ENCODE measurements at regions not wholly inside any gene's neighbourhood (a gene's known extent, or its start where the extent isn't known, plus 50 kb on each side); places are given as distances from the start of the nearest gene placed in this dataset.
"Not testable (repeated sequence)": the region's sequence is repeated elsewhere in the genome, so short reads cannot be mapped to it uniquely, and the experiment has no call there.

DNA sequence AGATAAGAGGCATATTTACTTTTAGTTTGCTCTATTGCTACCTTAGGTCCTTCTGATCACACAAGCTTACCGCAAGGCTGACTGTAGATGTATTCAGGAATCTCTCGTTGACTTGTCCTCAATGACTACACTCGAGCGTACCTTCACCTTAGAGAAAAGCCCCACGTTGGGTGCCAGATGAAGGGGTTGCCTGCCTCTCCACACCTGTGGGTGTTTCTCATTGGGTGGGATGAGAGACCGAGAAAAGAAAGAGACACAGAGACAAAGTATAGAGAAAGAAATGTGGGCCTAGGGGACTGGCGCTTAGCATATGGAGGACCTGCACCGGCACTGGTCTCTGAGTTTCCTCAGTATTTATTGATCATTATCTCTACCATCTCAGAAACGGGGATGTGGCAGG is 51.8 kb downstream of the ASCL4 start:
- DNase-seq = no peak

DNA sequence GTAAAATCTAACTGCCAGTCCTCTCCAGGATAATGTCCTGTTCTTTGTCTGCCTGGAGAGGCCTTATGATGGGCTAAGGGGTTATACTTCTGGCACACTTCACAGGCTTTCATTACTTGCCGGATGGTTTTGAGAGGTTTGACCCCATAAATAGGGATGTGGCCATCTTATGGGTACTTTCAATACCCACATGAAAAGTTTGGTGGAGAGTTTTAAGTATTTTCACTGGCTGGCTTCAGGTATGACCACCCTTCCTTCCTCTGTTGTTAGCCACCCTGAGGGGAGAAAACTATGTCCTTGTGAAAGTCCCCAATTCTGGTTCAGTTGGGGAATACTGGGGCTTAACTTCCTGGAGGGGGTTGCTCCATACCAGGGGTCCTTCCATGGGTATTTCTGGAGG is 54.8 kb downstream of the ASCL4 start:
- no peak for DNase-seq

DNA sequence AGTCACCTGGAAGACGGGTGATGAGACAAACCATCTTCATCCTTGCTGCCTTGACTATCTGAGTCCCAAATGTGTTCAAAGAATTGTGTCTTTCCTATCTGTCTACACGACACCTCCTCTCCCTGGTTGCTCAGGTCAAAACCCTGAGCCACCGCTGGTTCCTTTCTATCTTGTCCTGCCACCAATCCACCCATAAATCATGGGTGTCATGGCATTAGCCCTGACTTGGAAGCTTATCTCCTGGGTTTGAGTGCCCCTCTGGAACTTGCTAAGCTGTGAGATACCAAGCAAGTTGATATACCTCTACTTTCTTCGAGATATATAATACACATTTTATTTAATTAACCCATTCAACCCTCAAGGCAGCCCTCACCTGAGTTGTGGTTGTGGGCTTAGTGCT is 57.9 kb downstream of the ASCL4 start:
- no peak for DNase-seq

DNA sequence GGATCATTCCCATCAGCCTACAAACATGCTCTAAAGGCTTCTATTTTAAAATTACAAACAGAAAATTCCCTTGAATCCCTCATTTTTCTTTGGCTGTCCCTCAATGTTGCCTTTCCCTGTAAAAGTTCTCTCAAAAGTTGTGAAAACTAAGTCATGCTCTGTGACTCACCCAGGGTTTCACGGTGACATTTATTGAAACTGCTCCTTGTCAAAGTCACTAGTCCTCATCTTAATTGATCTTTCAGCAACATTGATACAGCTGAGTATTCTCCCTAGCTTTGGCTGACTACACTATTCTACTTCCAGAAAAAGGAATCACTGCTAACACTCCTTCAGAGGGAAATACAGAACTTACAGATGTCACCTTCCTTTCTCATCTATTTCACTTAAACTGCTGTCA is 65.7 kb downstream of the ASCL4 start:
- no peak for DNase-seq

DNA sequence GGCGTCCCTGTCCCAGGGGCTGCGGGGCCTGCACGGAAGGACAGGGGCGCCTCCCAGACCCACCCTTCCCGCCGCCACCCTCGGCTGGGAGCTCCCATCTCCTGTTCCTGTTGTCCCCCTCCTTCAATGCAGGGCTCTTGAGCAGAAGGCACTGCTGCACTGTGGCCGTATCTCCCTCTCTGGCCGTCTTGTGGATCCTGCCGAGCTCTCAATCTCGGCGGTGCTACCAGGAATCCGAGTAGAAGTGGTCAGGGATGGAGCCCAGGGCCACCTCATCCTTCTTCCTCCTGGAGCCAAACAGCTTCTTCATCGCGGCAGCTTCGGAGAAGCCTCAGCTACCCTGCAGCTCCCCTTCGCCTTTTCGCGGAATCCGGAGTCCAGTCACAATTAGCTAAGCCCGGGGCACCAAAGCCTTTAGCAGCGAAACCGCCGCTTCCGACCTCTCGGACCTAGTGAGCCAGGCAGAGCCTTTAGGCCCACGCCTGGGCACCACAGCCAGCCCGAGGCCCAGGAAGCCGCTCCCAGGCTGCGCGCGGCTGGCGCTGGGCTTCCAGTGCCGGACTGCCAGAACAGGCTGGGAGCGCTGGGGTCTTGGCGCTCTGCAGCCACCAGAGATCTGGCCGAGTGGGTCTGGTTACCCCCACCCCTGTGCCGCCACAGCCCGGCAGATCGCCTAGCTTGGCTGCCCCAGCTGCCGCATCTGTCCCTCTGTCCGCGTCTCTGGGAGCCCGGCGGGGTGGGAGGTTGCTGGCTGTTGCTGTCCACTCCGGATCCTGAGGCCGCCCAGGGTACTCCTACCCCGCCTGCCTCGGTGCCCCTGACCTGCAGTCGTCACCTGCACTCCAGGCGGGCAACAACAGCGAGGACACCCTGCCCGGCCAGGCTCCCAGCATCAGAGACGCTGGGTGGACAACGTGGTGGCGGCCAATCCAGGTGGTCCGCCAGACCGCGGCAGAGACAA is 69.1 kb downstream of the ASCL4 start:
- DNase-seq = peak; percentile 5 to 44 (median 16)

DNA sequence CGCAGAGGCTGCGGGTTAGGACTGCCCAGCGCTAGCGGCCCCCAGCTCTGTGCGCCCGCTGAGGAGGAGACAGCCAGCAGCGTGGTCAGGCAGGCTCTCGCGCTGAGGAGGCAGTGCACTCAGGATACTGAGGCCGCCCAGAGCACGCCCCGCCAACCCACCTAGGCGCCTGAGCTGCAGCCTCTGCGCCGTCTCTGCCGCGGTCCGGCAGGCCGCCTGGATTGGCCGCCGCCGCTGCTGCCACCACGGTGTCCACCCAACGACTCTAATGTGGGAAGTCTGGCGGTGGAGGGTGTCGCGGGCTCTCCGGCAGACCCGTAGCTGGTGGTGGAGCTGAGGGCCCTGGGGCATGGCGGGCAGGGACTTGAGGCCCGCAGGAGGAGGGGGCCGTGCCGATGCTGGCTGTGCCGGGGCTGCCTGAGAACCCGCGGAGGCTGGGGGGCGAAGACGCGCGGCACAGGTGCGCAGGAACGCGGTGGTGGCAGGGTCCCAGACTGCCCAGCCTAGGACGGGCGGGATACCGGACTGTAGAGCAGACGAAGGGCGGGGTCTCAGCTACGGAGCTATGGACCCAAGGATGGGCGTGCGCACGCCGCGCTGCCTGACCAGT is 69.9 kb downstream of the ASCL4 start:
- DNase-seq = peak in 2 of 4 experiments; percentile 30 to 36

DNA sequence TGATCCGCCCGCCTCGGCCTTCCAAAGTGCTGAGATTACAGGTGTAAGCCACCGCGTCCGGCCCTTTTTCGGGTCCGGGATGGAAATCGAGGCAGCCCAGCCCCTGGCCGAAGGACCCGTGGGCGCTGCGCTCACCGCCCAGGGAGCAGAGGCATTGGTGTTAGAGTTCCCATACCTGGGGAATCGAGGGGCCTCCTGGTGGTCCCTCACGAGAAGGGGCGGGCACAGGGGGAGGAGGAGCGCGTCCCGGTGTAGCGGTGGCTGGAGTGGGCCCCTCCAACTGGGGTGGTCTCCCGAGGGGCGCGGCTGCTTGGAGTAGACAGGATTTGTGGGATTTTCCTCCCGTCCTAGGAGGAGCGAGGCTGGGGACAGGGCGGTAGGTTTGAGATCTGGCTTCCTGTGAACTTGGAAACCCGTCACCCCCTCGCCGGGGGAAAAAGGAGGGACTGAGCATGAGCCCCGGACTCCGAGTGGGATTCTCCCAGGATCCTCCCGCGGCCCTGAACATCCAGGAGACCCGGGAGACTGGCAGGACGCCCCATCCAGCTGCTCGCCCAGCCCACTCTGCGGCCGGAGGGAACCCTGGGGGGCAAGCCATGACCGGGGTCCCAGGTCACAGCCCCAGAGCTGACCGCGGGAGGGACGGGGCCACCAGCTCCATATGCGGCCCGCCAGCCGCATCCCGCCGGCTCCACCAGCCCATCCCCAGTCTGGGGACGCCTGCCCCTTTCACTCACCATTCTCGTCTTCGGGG is 70.9 kb downstream of the ASCL4 start:
- DNase-seq = no peak

DNA sequence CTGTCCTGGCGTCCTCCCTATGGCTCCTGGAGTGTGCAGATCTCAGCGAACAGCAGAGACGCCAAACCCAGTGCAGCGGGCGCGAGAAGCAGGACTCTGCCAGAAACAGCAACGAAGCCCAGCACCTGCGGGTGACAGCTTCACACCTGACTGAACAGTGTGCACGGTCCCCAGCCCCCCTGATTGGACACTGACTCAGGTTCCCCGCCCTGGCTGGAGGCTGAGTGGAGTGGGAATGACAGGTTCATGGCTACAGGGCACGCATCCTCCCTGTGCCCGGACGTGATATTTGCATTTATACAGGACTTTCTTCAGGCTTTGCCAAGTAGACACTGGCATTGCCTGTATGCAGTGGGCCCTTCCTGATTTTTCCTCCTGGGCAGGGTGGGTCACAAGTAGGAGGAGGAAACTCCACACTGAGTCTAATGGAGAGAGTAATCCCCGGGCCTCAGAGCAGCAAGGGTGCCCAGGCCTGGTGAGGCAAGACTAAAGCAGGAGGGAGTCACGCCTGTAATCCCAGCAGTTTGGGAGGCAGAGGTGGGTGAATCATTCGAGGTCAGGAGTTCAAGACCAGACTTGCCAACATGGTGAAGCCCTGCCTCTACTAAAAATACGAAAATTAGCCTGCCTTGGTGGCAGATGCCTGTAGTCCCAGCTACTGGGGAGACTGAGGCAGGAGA is 71.6 kb downstream of the ASCL4 start:
- no peak for DNase-seq

DNA sequence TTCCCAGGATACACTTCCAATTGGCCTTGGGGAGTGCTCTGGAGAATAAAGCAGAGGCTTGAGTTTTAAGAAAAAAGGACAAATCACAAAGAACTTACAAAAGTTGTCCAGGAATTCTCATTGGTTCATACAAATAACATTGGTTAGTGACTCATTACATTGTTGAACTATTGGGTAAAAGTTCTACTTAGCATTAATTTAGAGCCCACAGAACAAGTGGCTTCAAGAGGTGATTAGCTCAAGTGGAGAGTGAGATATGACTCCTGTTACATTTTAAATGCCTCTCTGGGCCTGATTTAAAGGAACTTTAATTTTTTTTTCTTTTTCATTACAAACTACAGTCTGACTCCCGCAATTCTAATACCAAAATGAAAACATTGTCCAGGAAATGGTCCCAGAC is 72.9 kb downstream of the ASCL4 start:
- no peak for DNase-seq

DNA sequence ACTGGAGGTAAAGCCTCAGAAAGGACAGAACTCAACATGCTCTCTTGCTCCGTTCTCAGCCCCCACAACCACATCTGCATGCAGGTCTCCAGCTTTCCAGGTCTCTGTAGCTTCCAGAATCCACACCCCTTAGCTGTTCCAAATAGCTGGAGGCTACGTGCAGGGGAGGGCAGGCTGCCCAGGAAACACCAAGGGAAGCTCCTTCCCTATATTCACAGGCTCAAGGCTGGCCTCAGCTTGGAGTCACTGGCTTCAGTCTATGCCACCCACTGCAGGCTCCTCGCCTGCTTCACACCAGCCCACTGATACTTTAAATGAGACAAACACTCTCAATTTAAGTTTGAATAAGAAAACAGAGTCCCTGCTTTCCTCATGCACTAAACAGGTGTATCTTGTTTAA is 73.3 kb downstream of the ASCL4 start:
- peak in 3 of 4 experiments; percentile 18 to 49 (median 48) for DNase-seq

DNA sequence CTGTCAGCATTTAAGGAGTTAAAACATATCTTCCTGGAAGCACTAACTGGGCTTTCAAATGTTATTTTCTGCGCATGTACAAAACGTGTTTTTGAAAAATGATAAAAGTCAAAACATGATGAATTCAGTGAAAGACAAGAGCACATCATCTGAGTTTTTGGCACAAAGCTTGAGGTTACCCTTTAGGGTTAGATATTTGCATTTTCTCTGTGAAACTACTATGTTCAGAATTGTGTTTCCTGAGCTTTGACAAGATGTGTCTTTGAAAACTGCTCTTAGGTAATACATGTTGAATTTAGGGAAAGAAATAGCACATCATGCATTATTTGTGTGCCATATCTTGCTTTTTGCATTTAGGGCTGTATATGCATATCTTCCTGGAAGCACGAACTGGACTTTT is 79.0 kb downstream of the ASCL4 start:
- no peak for DNase-seq

DNA sequence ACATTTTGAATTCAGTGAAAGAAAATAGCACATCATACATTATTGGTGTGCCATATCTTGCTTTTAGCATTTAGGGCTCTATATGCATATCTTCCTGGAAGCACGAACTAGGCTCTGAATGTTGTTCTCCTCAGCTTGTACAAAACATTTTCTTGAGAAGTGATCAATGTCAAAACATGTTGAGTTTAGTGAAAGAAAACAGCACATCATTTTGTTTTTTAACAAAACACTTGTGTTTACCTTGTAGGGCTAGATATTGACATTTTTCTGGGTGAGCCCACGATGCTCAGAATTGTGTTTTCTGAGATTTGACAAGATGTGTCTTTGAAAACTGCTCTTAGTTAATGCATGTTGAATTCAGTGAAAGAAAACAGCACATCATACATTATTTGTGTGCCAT is 81.0 kb downstream of the ASCL4 start:
- no peak for DNase-seq

DNA sequence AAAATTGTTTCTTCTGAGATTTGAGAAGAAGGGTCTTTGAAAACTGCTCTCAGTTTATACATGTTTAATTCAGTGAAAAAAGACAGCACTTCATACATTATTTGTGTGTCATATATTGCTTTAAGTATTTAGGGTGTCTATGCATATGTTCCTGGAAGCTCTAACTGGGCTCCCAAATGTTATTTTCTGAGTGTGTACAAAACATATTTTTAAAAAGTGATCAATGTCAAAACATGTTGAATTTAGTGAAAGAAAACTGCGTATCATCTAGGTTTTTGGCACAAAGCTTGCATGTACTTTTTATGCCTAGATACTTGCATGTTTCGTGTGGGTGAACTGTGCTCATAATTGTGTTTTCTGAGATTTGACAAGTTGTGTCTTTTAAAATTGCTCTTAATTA is 81.6 kb downstream of the ASCL4 start:
- DNase-seq = no peak

DNA sequence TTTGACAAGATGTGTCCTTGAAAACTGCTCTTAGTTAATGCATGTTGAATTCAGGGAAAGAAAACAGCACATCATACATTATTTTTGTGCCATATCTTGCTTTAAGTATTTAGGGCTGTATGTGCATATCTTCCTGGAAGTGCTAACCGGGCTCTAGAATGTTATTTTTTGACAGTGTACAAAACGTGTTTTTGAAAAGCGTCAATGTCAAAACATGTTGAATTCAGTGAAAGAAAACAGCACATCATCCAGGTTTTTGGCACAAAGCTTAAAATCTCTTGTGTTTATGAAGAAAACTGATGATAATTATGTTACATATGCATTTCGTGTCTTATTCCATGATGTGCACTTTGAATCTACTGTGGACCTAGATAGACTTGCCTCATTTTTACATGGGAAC is 82.7 kb downstream of the ASCL4 start:
- no peak for DNase-seq

DNA sequence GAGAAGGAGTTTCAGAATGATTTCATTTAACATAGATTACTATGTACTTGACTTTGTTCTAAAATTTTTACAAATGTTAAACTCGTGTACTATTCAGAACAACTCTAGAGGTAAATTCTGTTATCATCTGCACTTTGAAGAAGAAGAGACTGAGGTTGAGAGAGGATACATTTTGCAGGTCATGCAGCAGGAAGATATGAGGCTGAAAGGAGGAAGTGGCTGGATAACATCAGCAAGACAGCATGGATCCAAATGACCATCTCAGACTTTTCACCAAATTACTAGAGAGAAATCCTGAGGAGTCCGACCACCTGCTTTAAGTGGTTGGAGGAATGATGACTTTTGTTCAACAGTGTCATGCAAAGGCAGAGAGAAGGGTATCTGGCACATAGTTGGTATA is 84.9 kb downstream of the ASCL4 start:
- no peak for DNase-seq

DNA sequence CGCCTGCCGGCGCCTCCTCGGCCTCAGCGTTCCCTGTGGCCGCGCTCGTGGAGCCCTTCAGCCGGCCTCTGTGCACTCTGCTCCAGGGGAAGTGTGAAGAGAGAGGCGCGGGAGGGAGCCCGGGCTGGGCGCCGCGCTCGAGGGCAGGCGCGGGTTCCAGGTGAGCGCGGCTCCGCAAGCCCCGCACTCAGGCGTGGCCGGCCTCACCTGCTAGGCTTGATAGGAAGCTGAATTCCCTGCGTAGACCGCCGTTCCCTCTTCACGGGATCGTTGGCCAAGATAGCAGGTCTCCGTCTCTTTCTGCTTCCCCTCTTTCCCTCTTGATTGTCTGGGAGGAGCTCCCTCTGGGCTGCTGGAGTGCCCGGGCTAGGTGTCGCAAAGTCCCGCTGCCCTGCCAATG is 89.7 kb downstream of the ASCL4 start:
- peak in 3 of 4 experiments; percentile 26 to 49 (median 41) for DNase-seq

DNA sequence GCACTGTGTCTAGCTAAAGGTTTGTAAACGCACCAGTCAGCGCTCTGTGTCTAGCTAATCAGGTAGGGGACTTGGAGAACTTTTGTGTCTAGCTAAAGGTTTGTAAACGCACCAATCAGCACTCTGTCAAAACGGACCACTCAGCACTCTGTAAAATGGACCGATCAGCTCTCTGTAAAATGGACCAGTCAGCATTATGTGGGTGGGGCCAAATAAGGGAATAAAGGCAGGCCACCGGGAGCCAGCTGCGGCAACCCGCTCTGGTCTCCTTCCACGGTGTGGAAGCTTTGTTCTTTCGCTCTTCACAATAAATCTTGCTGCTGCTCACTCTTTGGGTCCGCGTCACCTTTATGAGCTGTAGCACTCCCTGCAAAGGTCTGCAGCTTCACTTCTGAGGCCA is 90.2 kb downstream of the ASCL4 start:
- DNase-seq = not testable (repeated sequence)

DNA sequence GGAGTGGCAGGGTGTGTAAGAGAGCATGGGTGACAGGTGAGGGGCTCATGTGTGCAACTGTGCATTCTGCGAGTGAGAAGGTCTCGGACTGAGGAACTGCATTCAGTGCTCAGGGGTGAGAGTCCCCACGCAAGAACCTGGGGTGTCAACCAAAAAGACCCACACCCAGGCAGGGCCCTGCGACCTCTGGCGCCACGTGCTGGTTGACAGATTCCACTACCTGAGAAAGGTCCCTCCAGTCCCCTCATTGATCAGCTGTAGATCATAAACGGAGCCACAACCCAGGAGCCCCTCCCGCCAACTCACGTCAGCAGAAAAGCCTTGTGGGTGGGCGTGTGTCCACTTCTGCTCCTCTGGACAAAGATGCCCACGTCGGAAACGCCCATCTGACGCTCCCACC is 98.7 kb downstream of the ASCL4 start:
- DNase-seq = no peak

DNA sequence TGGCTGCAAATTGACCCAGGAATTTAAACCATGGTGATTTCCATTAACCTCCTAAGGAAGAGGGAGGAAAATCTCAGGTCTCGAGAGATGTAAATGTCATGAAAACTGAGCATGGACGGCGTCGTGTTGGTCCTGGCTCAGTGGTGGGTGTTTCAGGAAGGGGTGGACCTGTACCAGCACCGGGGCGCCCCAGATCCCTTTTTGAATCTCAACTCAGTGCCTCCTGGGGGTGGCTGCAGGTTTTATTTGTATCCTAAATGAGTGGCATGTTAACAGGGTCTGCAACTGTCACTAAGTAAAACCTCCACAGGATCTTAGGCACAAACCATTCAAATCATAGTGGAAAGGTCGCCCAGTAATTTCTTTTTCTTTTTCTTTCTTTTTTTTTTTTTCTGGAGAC is 101.3 kb downstream of the ASCL4 start:
- DNase-seq = peak in 2 of 4 experiments; percentile 36 to 43

DNA sequence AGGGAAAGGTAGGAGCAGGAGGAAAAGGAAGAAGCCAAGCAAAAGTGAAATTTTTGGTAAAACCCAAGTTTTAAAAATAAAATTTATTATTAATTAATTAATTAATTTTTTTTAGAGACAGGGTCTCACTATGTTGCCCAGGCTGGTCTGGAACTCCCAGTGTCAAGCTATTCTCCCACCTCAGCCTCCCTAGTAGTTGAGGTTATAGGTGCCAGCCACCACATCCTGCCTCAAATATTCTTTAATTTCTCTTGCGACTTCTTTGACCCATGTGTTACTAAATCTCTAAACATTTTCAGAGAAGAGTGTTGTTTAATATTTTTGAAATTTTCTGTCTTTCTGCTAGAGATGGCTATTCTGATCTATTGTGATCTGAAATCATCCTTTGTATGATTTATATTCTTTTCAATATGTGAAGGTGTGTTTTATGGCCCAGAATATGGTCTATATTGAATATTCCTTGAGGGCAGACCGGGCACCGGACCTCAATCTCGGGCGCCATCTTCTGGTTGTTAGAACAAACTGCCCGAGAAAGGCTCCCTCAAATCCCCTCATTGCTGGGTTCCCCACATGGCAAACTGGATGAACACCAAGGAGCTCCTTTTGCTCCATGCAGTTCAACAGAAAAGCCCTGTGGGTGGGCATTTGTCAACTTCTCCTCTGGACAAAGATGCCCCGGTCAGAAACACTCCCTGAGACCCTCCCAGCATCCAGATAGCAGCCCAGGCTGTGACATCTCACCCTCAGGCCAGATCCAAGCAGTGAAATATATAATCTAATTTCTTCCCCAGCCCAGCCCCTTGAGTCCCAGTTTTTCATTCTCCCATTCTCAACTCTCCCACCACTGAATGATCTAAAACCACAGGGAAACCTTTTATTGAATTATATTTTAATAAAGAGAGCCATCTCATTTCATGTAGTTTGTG is 110.5 kb downstream of the ASCL4 start:
- peak; percentile 78 to 88 (median 82) for DNase-seq

DNA sequence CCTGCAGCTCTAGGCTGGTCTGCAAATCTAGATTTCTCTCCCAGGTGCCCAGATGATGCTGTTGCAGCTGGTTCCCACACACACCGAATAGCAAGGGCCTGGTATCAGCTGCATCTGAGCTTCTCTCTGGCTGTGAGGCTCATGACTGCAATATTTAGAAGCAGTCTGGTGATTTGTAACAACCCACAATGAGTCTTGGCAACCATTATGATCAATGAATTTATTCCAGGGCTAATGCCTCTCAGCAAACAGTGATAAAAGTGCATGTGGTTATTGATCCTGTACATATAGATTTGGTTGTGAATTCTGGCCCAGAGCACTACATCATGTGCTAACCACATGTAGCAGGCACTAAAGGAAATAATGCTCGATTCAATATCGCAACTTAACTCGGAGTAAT is 114.3 kb downstream of the ASCL4 start:
- no peak for DNase-seq

DNA sequence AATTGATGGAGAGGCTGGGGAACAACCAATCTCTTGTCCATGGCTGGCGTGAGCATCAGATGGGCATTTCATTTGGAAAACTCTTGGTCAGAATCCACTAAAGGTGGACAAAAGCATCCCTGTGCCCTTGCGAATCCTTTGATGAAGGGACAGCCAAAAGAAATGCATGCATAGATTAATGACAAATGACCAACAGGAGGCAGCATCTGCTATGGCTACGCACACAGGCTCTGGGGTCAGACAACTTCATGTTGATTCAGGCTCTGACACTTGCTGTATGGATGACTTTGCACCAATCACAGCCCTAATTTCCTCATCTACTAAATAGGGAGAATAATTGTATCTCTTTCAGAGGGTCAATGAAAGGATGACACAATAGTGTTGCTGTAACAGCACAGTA is 117.5 kb downstream of the ASCL4 start:
- peak; percentile 32 to 67 (median 54) for DNase-seq

Measured in suppressor macrophage (primary cell).